Suprapubic skin (tissue), 3 donors: ENCODE measurements at regions not wholly inside any gene's neighbourhood (a gene's known extent, or its start where the extent isn't known, plus 50 kb on each side); places are given as distances from the start of the nearest gene placed in this dataset.

Experiments
- CTCF ChIP-seq, 2 donors: fragments of 200-600 bp in 1 of 2; fragments of 450-650 bp in 1 of 2; sonication (generic) in 1 of 2; IDR thresholded peaks; one replicate each; pipeline ENCODE4 v1.5.1; 2016 to 2019; ENCODE audit warnings: antibody characterized with exemption in 2 of 2, mild to moderate bottlenecking in 1 of 2, moderate library complexity in 1 of 2
- POLR2AphosphoS5 ChIP-seq, 3 donors: sonication (generic); formaldehyde crosslinking; IDR thresholded peaks; one replicate each; pipeline ENCODE4 v1.6.1; 2017; ENCODE audit warnings: antibody characterized with exemption in 3 of 3

- TF ChIP-seq POLR2AphosphoS5 (IDR thresholded peaks at IDR 0.05): no peak
- TF ChIP-seq CTCF (IDR thresholded peaks at IDR 0.05): no peak
Measured at GRCh38 chrX:43469391-43470054, 186.6 kb upstream of the MAOA start.
